BE2C (cell line): ENCODE measurements at regions not wholly inside any gene's neighbourhood (a gene's known extent, or its start where the extent isn't known, plus 50 kb on each side); places are given as distances from the start of the nearest gene placed in this dataset.
"Not testable (repeated sequence)": the region's sequence is repeated elsewhere in the genome, so short reads cannot be mapped to it uniquely, and the experiment has no call there.

Experiments
- DNase-seq: peaks from one replicate; pipeline ENCODE4 v3.0.0-alpha.2; 2020
- H3K27me3 ChIP-seq: fragments of 250-450 bp; sonication (Bioruptor Pico); 2 replicates; pipeline ENCODE4 v1.5.1; 2020; ENCODE audit warnings: mild to moderate bottlenecking
- H3K36me3 ChIP-seq: fragments of 250-450 bp; sonication (Bioruptor Pico); 2 replicates; pipeline ENCODE4 v1.5.1; 2020; ENCODE audit warnings: mild to moderate bottlenecking
- H3K4me1 ChIP-seq: fragments of 250-450 bp; sonication (Bioruptor Pico); 2 replicates; pipeline ENCODE4 v1.5.1; 2020
- H3K4me3 ChIP-seq: 2 replicates; pipeline ENCODE4 v1.5.1; 2011; ENCODE audit warnings: low read depth, low read length
- H3K9me3 ChIP-seq: fragments of 250-450 bp; sonication (Bioruptor Pico); 2 replicates; pipeline ENCODE4 v1.5.1; 2020
- CTCF ChIP-seq: IDR thresholded peaks from 2 replicates; pipeline ENCODE4 v1.5.1; 2012; ENCODE audit warnings: mild to moderate bottlenecking, low read depth, low read length

- Histone ChIP-seq H3K9me3 (no peaks in the 10 kb centered on the region), H3K4me3 (no peak overlapping the region), H3K4me1 (no peaks in the 10 kb centered on the region), H3K27me3 (no peaks in the 10 kb centered on the region), H3K36me3 (no peaks in the 10 kb centered on the region)
- no peak for TF ChIP-seq CTCF
- DNase-seq, result no peak
These were observed 103.8 kb upstream of the USP25 start for GRCh38 chr21:15626031-15626430.

- no peak for DNase-seq
- H3K4me1 ChIP-seq, result no peaks in the 10 kb centered on the region
- no peaks in the 10 kb centered on the region for H3K36me3 ChIP-seq
- no peak overlapping the region for H3K4me3 ChIP-seq
- TF ChIP-seq CTCF, result no peak
- H3K9me3 ChIP-seq, result no peaks in the 10 kb centered on the region
- H3K27me3 ChIP-seq, result no peaks in the 10 kb centered on the region
These were observed 102.8 kb upstream of the USP25 start for GRCh38 chr21:15627011-15627410.

- H3K9me3 ChIP-seq, result no peaks in the 10 kb centered on the region
- no peaks in the 10 kb centered on the region for H3K27me3 ChIP-seq
- no peaks in the 10 kb centered on the region for H3K36me3 ChIP-seq
- no peaks in the 10 kb centered on the region for H3K4me1 ChIP-seq
- TF ChIP-seq CTCF, result no peak
- DNase-seq, result no peak
- no peak overlapping the region for H3K4me3 ChIP-seq
These were observed 102.0 kb upstream of the USP25 start for GRCh38 chr21:15627823-15628222.

GRCh38 chr21:15631342-15631741 is 98.4 kb upstream of the USP25 start:
- Histone ChIP-seq H3K27me3 (no peaks in the 10 kb centered on the region), H3K4me3 (no peak overlapping the region), H3K4me1 (no peaks in the 10 kb centered on the region), H3K9me3 (no peaks in the 10 kb centered on the region), H3K36me3 (no peaks in the 10 kb centered on the region)
- DNase-seq, result no peak
- TF ChIP-seq CTCF, result no peak

GRCh38 chr21:15634541-15634940 is 95.2 kb upstream of the USP25 start:
- H3K9me3 ChIP-seq, H3K36me3 ChIP-seq, DNase-seq, H3K4me3 ChIP-seq, H3K27me3 ChIP-seq, H3K4me1 ChIP-seq: not testable (repeated sequence)

- no peak for DNase-seq
- Histone ChIP-seq H3K9me3 (no peaks in the 10 kb centered on the region), H3K4me1 (no peaks in the 10 kb centered on the region), H3K4me3 (no peak overlapping the region), H3K36me3 (no peaks in the 10 kb centered on the region), H3K27me3 (no peaks in the 10 kb centered on the region)
- no peak for TF ChIP-seq CTCF
These were observed 90.8 kb upstream of the USP25 start for GRCh38 chr21:15638856-15639549.

- not testable (repeated sequence) for H3K36me3 ChIP-seq, H3K27me3 ChIP-seq, H3K4me1 ChIP-seq, DNase-seq, H3K9me3 ChIP-seq, H3K4me3 ChIP-seq
These were observed 89.7 kb upstream of the USP25 start for GRCh38 chr21:15640113-15640512.
